NB4 (cell line): ENCODE measurements at regions not wholly inside any gene's neighbourhood (a gene's known extent, or its start where the extent isn't known, plus 50 kb on each side); places are given as distances from the start of the nearest gene placed in this dataset.

Source experiments
- DNase-seq: peaks from one replicate; pipeline ENCODE4 v3.0.0; 2010; ENCODE audit warnings: low read depth
- H3K4me3 ChIP-seq: one replicate; pipeline ENCODE4 v1.5.1; 2011; ENCODE audit warnings: mild to moderate bottlenecking, low read depth, low read length, moderate library complexity
- MYC ChIP-seq: IDR thresholded peaks from 2 replicates; pipeline ENCODE4 v1.6.1; 2011; ENCODE audit warnings: low read depth, low read length
- POLR2A ChIP-seq: IDR thresholded peaks from 2 replicates; pipeline ENCODE4 v1.6.1; 2011; ENCODE audit warnings: mild to moderate bottlenecking; ENCODE audit not compliant: insufficient read length; ENCODE audit errors: extremely low read depth
- TF ChIP-seq, protein P1 (sequence below): IDR thresholded peaks from one replicate; pipeline ENCODE4 v1.5.1; 2012; ENCODE audit warnings: low read depth, low read length
- TF ChIP-seq, protein P2 (sequence below): IDR thresholded peaks from 2 replicates; pipeline ENCODE4 v1.6.1; 2011; ENCODE audit warnings: low read depth, low read length

DNA sequence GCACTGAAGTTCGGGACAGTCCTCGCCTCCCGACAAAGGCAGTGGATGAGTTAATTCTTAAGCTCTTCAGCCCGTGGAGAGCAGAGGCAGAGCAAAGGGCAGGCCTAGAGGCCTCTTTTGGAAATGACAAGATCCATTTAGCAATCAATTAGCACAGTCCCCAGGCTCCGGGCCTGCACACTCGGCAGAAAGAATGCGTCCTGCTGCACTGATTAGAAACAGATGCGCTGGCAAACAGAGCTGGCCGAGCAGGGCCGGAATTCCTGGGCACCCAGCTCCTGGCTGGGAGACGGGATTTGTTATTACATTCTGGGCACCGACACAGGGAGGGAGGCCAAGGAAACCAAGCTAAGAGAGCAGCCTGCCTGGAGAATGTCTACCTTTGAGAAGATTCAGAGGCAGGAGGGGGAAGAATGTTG lies 162.9 kb downstream of the COPRS start:
- no peak for DNase-seq
- TF ChIP-seq, protein P1, sequence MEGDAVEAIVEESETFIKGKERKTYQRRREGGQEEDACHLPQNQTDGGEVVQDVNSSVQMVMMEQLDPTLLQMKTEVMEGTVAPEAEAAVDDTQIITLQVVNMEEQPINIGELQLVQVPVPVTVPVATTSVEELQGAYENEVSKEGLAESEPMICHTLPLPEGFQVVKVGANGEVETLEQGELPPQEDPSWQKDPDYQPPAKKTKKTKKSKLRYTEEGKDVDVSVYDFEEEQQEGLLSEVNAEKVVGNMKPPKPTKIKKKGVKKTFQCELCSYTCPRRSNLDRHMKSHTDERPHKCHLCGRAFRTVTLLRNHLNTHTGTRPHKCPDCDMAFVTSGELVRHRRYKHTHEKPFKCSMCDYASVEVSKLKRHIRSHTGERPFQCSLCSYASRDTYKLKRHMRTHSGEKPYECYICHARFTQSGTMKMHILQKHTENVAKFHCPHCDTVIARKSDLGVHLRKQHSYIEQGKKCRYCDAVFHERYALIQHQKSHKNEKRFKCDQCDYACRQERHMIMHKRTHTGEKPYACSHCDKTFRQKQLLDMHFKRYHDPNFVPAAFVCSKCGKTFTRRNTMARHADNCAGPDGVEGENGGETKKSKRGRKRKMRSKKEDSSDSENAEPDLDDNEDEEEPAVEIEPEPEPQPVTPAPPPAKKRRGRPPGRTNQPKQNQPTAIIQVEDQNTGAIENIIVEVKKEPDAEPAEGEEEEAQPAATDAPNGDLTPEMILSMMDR, result no peak
- TF ChIP-seq, protein P2, sequence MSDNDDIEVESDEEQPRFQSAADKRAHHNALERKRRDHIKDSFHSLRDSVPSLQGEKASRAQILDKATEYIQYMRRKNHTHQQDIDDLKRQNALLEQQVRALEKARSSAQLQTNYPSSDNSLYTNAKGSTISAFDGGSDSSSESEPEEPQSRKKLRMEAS, result no peak
- TF ChIP-seq MYC, result no peak
- TF ChIP-seq POLR2A, result no peak
- no peak overlapping the region for H3K4me3 ChIP-seq

DNA sequence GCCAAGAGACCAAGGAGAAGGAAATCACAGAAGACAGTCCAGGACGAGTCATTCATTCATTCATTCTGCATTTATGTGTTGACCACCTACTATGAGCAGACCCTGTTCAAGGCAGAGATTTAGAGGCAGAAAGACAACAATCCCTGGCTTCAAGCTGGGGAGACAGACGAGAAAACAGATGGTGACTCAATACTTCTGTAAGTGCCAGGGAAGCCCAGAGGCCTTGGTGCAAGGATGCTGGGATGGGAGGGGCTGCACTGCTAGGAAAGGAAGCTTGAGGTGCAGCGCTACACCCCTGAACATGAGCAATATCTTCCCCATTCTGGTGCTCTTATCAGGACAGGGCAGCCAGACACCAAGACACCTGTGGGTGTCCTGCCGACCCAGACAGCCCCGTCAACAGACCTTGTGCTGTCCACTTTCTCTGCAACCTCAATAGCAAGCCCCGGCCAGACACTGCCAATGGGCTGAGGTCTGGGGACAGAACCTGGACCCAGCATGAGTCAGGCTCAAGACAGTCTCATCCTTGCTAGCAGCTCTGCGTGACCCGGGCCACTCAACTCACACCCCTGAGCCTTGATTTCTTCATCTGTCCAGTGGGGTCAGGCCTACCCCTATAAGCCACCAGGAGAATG lies 163.5 kb downstream of the COPRS start:
- DNase-seq, result no peak
- TF ChIP-seq MYC (no peak), POLR2A (no peak)
- TF ChIP-seq, protein P1, result no peak
- TF ChIP-seq, protein P2, result no peak
- no peak overlapping the region for H3K4me3 ChIP-seq

DNA sequence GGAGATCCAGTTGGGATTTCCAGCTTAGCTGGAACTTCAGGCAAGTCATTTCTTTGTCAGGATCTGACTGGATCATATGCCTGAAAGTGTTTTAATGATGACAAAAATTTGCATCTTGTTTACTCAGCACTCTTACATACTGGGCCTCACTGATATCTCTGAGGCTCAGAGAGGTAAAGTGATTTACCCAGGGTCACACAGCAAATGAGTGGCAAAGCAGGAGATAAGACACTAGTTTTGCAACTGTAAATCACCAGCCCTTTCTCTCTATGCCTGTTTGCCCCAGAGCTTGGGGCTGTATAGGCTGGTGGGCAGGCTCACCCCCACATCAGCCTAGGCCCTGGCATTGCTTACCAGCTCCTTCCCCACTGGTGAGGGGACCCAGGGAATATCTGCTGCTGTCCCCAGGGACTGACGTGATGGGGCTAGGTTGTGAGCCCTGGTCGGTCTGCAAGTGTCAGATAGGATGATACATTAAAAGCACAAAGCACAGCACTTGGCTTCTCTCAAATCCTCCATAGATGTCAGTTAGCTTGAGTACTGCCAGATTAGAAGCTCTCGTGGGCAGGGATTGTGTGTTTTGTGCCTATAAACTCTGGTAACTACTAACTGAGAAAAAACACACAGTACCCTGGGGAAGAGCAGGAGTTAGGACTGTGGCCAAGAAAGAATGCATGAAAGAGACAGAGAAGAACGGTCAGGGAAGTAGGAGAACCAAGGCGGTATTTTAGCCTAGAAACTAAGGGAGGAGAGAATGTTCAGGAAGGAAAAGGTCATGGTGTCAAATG lies 165.4 kb downstream of the COPRS start:
- H3K4me3 ChIP-seq, result no peak overlapping the region
- TF ChIP-seq, protein P2, result no peak
- no peak for TF ChIP-seq POLR2A
- TF ChIP-seq, protein P1, result no peak
- no peak for TF ChIP-seq MYC
- no peak for DNase-seq

DNA sequence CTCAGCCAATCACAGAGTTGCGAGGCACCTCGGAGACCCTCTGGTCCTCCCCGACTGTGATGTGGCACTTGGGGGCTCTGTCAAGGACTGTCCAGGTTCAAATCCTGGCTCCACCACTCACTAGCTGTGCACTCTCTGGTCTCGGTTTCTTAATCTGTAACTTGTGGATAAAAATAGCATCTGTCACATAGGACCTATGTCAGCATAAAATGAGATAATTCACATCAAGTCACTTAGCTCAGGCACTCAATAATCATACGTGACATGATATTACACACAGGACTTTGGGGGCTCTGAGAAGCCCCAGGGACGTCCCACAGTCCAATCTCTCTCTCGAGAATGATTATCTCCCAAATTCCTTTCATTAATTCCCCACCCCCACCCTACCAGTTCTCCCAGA lies 166.4 kb downstream of the COPRS start:
- DNase-seq, result no peak
- H3K4me3 ChIP-seq, result no peak overlapping the region
- TF ChIP-seq, protein P1, result no peak
- TF ChIP-seq MYC, result no peak
- TF ChIP-seq, protein P2, result no peak
- no peak for TF ChIP-seq POLR2A

DNA sequence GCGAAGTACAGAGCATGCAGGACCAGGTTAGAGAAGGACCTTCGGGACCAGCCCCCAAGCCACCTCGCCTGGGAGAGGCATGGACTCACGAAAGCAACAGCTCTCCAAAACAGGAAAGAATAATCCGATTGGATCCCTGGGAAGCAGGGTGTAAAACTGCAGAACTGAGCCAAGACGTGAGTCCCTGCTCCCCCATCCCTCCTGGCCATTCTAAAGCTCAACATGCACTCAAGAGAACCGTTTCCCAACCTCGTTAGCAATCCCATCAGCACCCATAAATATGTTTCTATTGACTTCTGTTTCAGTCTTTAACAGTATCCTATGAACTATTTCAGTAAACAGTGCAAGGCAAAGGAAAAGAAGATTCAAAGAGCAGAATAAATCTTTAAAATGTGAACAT lies 167.0 kb downstream of the COPRS start:
- no peak overlapping the region for H3K4me3 ChIP-seq
- TF ChIP-seq, protein P1, result no peak
- TF ChIP-seq POLR2A, result no peak
- TF ChIP-seq, protein P2, result no peak
- TF ChIP-seq MYC, result no peak
- no peak for DNase-seq
